Transverse colon (tissue), 4 donors: ENCODE measurements at regions not wholly inside any gene's neighbourhood (a gene's known extent, or its start where the extent isn't known, plus 50 kb on each side); places are given as distances from the start of the nearest gene placed in this dataset.

Source experiments
- DNase-seq: peaks from one replicate; pipeline ENCODE4 v3.0.0-alpha.2; 2019
- H3K27ac ChIP-seq, 4 donors: fragments of 200-600 bp; sonication (generic); 2 replicates each; pipeline ENCODE4 v1.5.1; 2016 to 2018; ENCODE audit warnings: inconsistent platforms in 4 of 4
- H3K27me3 ChIP-seq: fragments of 200-600 bp; sonication (generic); 2 replicates; pipeline ENCODE4 v1.5.1; 2017; ENCODE audit warnings: inconsistent platforms
- H3K36me3 ChIP-seq, 4 donors: fragments of 200-600 bp; sonication (generic); 2 replicates each; pipeline ENCODE4 v1.5.1; 2017 to 2019; ENCODE audit warnings: inconsistent platforms in 4 of 4
- H3K4me1 ChIP-seq, 4 donors: fragments of 200-600 bp; sonication (generic); 2 replicates each; pipeline ENCODE4 v1.5.1; 2017 to 2020; ENCODE audit warnings: inconsistent platforms in 4 of 4
- H3K4me3 ChIP-seq, 4 donors: fragments of 200-600 bp; sonication (generic); 1 replicate in 1 of 4; 2 replicates in 3 of 4; pipeline versions ENCODE4 v1.5.1 to v1.6.1; 2017 to 2019; ENCODE audit warnings: inconsistent platforms in 4 of 4
- H3K9me3 ChIP-seq, 2 donors: fragments of 200-600 bp; sonication (generic); 2 replicates each; pipeline ENCODE4 v1.5.1; 2017 to 2019; ENCODE audit warnings: inconsistent platforms in 2 of 2
- CTCF ChIP-seq, 5 experiments: fragments of 200-600 bp in 3 of 5; fragments of 450-650 bp in 2 of 5; sonication (generic) in 3 of 5; IDR thresholded peaks; 1 replicate in 2 of 5; 2 replicates in 3 of 5; pipeline ENCODE4 v1.5.1; 2016 to 2017; ENCODE audit warnings: antibody characterized with exemption in 5 of 5, inconsistent platforms in 3 of 5, mild to moderate bottlenecking in 2 of 5, moderate library complexity in 1 of 5
- EP300 ChIP-seq: sonication (generic); formaldehyde crosslinking; IDR thresholded peaks from one replicate; pipeline ENCODE4 v1.6.1; 2017; ENCODE audit warnings: antibody characterized with exemption, low read depth
- POLR2A ChIP-seq: fragments of 450-650 bp; IDR thresholded peaks from one replicate; pipeline ENCODE4 v1.6.1; 2016; ENCODE audit warnings: antibody characterized with exemption, mild to moderate bottlenecking, moderate library complexity
- POLR2AphosphoS5 ChIP-seq, 3 donors: sonication (generic); formaldehyde crosslinking; IDR thresholded peaks; one replicate each; pipeline ENCODE4 v1.6.1; 2016; ENCODE audit warnings: antibody characterized with exemption in 3 of 3
- WGBS, 2 donors: methylation state at CpG; one replicate each; pipeline ENCODE4 v1.1.5; 2018; ENCODE audit warnings: low coverage in 1 of 2; 5-methylcytosine and 5-hydroxymethylcytosine counted together
- in situ Hi-C, 4 donors: fragments of 200-750 bp; cut with MboI; loops; one replicate each; pipeline versions ENCODE4 v1.15.0 to v1.15.1; 2017; ENCODE audit warnings: low sequenced_read_pairs in 3 of 4, low pct_ligation_motif_present in 1 of 4, low pct_unique_long_range_greater_than_20kb in 1 of 4
- intact Hi-C: fragments of 100-400 bp; cut with DNase I; formaldehyde crosslinking; loops from one replicate; pipeline ENCODE4 v1.15.1; 2023; ENCODE audit warnings: low total_unique reads

- intact Hi-C loops (loop anchor here (2.0 to 5.0 kb wide), 3 partner anchors 61 to 343 kb away; partner anchors contain the start of gene ATG10), in situ Hi-C loops (loop anchor here (5.0 to 25.0 kb wide), 6 partner anchors 63 to 345 kb away; partner anchors contain the start of gene SSBP2 (in 2 of the 4))
- Histone ChIP-seq H3K36me3 (no peaks in the 10 kb centered on the region), H3K27ac (peak overlapping the region; percentile 85 to 97 (median 90)), H3K27me3 (no peaks in the 10 kb centered on the region), H3K4me3 (no peak overlapping the region), H3K4me1 (peaks cover 15 to 49% (median 32%) of the 10 kb centered on the region in 4 donors), H3K9me3 (no peaks in the 10 kb centered on the region)
- peak; percentile 13 for DNase-seq
- TF ChIP-seq CTCF (IDR thresholded peaks at IDR 0.05) (no peak), EP300 (no peak), POLR2AphosphoS5 (IDR thresholded peaks at IDR 0.05) (no peak), POLR2A (no peak)
- WGBS, 2 donors: 74 to 79% methylated on average over 2 to 4 of the region's 4 CpGs
These were observed 99.0 kb upstream of the SSBP2 start for GRCh38 chr5:81849770-81850367.

- Histone ChIP-seq H3K4me1 (peaks cover 15 to 49% (median 32%) of the 10 kb centered on the region in 4 donors), H3K9me3 (no peaks in the 10 kb centered on the region), H3K36me3 (no peaks in the 10 kb centered on the region), H3K4me3 (no peak overlapping the region), H3K27ac (no peak overlapping the region), H3K27me3 (no peaks in the 10 kb centered on the region)
- DNase-seq: peak; percentile 32
- in situ Hi-C loops (loop anchor here (10.0 to 25.0 kb wide), 3 partner anchors 94 to 344 kb away; partner anchors contain the start of gene SSBP2 (in 2 of the 4)), intact Hi-C loops (no loop called here)
- TF ChIP-seq CTCF (IDR thresholded peaks at IDR 0.05): no peak
- TF ChIP-seq POLR2A: no peak
- TF ChIP-seq EP300: no peak
- TF ChIP-seq POLR2AphosphoS5 (IDR thresholded peaks at IDR 0.05): no peak
- 28 to 29% methylated on average over 1 of the region's 1 CpG for WGBS, 2 donors
These were observed 97.5 kb upstream of the SSBP2 start for GRCh38 chr5:81848362-81848880.

- H3K27me3 ChIP-seq: no peaks in the 10 kb centered on the region
- peaks cover 10 to 37% (median 21%) of the 10 kb centered on the region in 4 donors for H3K4me1 ChIP-seq
- in situ Hi-C loops (loop anchor here (10.0 to 25.0 kb wide), 3 partner anchors 92 to 342 kb away; partner anchors contain the start of gene SSBP2 (in 2 of the 4)), intact Hi-C loops (no loop called here)
- DNase-seq: no peak
- WGBS, 2 donors: 56 to 100% methylated on average over 1 of the region's 1 CpG
- H3K27ac ChIP-seq: no peak overlapping the region
- TF ChIP-seq CTCF (IDR thresholded peaks at IDR 0.05): no peak
- H3K9me3 ChIP-seq: no peaks in the 10 kb centered on the region
- H3K36me3 ChIP-seq: no peaks in the 10 kb centered on the region
- no peak overlapping the region for H3K4me3 ChIP-seq
These were observed 95.4 kb upstream of the SSBP2 start for GRCh38 chr5:81846301-81846700.

- H3K36me3 ChIP-seq: no peaks in the 10 kb centered on the region
- H3K27ac ChIP-seq: no peak overlapping the region
- in situ Hi-C loops (loop anchor here (10.0 to 25.0 kb wide), 3 partner anchors 89 to 339 kb away; partner anchors contain the start of gene SSBP2 (in 2 of the 4)), intact Hi-C loops (no loop called here)
- no peak for TF ChIP-seq POLR2AphosphoS5 (IDR thresholded peaks at IDR 0.05)
- no peak for TF ChIP-seq EP300
- no peak for TF ChIP-seq CTCF (IDR thresholded peaks at IDR 0.05)
- TF ChIP-seq POLR2A: no peak
- WGBS, 2 donors: 94 to 96% methylated on average over 2 of the region's 2 CpGs
- H3K9me3 ChIP-seq: no peaks in the 10 kb centered on the region
- no peak for DNase-seq
- H3K27me3 ChIP-seq: no peaks in the 10 kb centered on the region
- peaks cover 0 to 14% (median 2%) of the 10 kb centered on the region in 4 donors for H3K4me1 ChIP-seq
- H3K4me3 ChIP-seq: no peak overlapping the region
These were observed 92.9 kb upstream of the SSBP2 start for GRCh38 chr5:81843845-81844244.
